Right lobe of liver (tissue), 4 donors: ENCODE measurements at regions not wholly inside any gene's neighbourhood (a gene's known extent, or its start where the extent isn't known, plus 50 kb on each side); places are given as distances from the start of the nearest gene placed in this dataset.

Experiments
- POLR2A ChIP-seq: fragments of 450-650 bp; IDR thresholded peaks from one replicate; pipeline ENCODE4 v1.6.1; 2017; ENCODE audit warnings: antibody characterized with exemption, mild to moderate bottlenecking
- TF ChIP-seq, protein P1 (sequence below), 4 donors: fragments of 200-600 bp in 3 of 4; fragments of 450-650 bp in 1 of 4; IDR thresholded peaks; one replicate each; pipeline versions ENCODE4 v1.5.1 to v1.8.0; 2016 to 2022; ENCODE audit warnings: antibody characterized with exemption in 4 of 4, mild to moderate bottlenecking in 2 of 4
- donor health status: DM: no; HTN: no; CAD: no.
- donor health status: DM: no; HTN: no; CAD: no.
- donor health status: DM: no; HTN: yes; CAD: no.

DNA sequence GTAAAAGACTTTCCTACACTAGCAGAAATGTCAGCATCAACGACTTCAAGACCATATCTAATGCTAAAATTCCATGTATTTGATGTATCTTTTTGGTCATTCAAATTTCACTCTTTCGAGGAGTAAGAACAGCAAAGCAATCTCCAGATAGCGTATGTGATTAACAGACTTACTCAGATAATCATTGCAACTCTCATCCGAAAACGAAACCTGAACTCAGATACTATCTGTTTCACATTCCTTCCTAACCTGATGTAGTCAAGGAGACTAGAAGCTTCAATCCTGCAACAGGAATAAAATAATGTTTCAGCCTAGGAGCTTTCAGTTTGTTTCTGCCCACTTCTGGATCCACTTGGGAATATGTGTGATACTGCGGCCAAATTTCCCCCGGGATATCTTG, 286.3 kb downstream of the NUAK1 start:
- TF ChIP-seq, protein P1, sequence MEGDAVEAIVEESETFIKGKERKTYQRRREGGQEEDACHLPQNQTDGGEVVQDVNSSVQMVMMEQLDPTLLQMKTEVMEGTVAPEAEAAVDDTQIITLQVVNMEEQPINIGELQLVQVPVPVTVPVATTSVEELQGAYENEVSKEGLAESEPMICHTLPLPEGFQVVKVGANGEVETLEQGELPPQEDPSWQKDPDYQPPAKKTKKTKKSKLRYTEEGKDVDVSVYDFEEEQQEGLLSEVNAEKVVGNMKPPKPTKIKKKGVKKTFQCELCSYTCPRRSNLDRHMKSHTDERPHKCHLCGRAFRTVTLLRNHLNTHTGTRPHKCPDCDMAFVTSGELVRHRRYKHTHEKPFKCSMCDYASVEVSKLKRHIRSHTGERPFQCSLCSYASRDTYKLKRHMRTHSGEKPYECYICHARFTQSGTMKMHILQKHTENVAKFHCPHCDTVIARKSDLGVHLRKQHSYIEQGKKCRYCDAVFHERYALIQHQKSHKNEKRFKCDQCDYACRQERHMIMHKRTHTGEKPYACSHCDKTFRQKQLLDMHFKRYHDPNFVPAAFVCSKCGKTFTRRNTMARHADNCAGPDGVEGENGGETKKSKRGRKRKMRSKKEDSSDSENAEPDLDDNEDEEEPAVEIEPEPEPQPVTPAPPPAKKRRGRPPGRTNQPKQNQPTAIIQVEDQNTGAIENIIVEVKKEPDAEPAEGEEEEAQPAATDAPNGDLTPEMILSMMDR (IDR thresholded peaks at IDR 0.05), result no peak
- no peak for TF ChIP-seq POLR2A
